ENCODE measurements at regions not wholly inside any gene's neighbourhood (a gene's known extent, or its start where the extent isn't known, plus 50 kb on each side); places are given as distances from the start of the nearest gene placed in this dataset.

DNA sequence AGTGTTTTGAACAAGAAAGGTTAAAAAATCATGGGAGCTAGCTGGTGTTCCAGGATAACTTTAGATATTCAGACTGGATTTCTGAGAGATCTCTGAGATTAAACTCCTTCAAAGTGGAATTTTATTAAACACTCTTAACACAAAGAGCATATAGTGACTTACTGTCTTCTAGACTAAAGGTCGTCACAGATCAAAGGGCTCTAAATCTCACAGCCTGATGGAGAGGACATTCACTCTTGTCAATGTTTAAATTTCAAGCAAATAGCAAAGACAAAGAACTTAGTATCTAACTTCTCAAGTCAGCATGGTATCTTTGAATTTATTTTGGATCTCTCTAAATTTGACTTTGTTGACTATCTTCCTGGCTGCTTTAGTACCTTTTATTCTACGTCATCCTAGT is 53.7 kb upstream of the NUDT6 start:
- TF ChIP-seq, protein P1, sequence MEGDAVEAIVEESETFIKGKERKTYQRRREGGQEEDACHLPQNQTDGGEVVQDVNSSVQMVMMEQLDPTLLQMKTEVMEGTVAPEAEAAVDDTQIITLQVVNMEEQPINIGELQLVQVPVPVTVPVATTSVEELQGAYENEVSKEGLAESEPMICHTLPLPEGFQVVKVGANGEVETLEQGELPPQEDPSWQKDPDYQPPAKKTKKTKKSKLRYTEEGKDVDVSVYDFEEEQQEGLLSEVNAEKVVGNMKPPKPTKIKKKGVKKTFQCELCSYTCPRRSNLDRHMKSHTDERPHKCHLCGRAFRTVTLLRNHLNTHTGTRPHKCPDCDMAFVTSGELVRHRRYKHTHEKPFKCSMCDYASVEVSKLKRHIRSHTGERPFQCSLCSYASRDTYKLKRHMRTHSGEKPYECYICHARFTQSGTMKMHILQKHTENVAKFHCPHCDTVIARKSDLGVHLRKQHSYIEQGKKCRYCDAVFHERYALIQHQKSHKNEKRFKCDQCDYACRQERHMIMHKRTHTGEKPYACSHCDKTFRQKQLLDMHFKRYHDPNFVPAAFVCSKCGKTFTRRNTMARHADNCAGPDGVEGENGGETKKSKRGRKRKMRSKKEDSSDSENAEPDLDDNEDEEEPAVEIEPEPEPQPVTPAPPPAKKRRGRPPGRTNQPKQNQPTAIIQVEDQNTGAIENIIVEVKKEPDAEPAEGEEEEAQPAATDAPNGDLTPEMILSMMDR (conservative IDR thresholded peaks at IDR 0.05; ENCODE audit: low read depth, low read length): no peak
- TF ChIP-seq EZH2phosphoT487 (IDR thresholded peaks at IDR 0.05; ENCODE audit: borderline replicate concordance, low read length) (no peak), EZH2 (IDR thresholded peaks at IDR 0.05; ENCODE audit: low read length, unreplicated experiment) (no peak)
